PFSK-1 (cell line): ENCODE measurements at regions not wholly inside any gene's neighbourhood (a gene's known extent, or its start where the extent isn't known, plus 50 kb on each side); places are given as distances from the start of the nearest gene placed in this dataset.

Experiments used
- POLR2AphosphoS5 ChIP-seq: IDR thresholded peaks from 2 replicates; pipeline ENCODE4 v1.6.1; 2012; ENCODE audit warnings: low read depth, mild to moderate bottlenecking, control low read depth, low read length, moderate library complexity
- REST ChIP-seq, 2 experiments: IDR thresholded peaks; 2 replicates each; pipeline versions ENCODE4 v1.6.1 to v1.8.0; 2011 to 2012; ENCODE audit warnings: low read depth in 2 of 2, low read length in 2 of 2, control low read depth in 1 of 2, inconsistent platforms in 1 of 2, mild to moderate bottlenecking in 1 of 2, moderate library complexity in 1 of 2; ENCODE audit not compliant: insufficient read depth in 1 of 2
- SIN3A ChIP-seq: IDR thresholded peaks from 2 replicates; pipeline ENCODE4 v1.6.1; 2012; ENCODE audit warnings: mild to moderate bottlenecking, low read length, moderate library complexity, borderline replicate concordance; ENCODE audit not compliant: insufficient read depth
- TAF1 ChIP-seq: IDR thresholded peaks from 2 replicates; pipeline ENCODE4 v1.6.1; 2012; ENCODE audit warnings: low read length, control low read depth, borderline replicate concordance; ENCODE audit not compliant: insufficient read depth

GRCh38 chr7:52243685-52244084 is 791.7 kb upstream of the POM121L12 start:
- TF ChIP-seq POLR2AphosphoS5 (no peak), REST (IDR thresholded peaks at IDR 0.05; ENCODE audit: insufficient read depth in 1 of 2, low read depth in 2 of 2, low read length in 2 of 2) (no peak), SIN3A (no peak), TAF1 (no peak)
